GM12891 (cell line): ENCODE measurements at regions not wholly inside any gene's neighbourhood (a gene's known extent, or its start where the extent isn't known, plus 50 kb on each side); places are given as distances from the start of the nearest gene placed in this dataset.

Experiments
- DNase-seq: peaks from one replicate; pipeline ENCODE4 v3.0.0; 2011; ENCODE audit warnings: low spot score; ENCODE audit not compliant: insufficient read length
- FAIRE-seq: peaks from 2 replicates; lab custom pipeline; 2011; peaks lifted over from hg19 to GRCh38; lab: Jason Lieb, UNC
- PAX5 ChIP-seq: IDR thresholded peaks from 2 replicates; pipeline ENCODE4 v1.6.1; 2011; ENCODE audit warnings: low read length, moderate library complexity, mild to moderate bottlenecking; ENCODE audit not compliant: insufficient read depth, severe bottlenecking
- POLR2A ChIP-seq: IDR thresholded peaks from 2 replicates; pipeline ENCODE4 v1.6.1; 2011; ENCODE audit warnings: low read depth, low read length, control low read depth
- POLR2AphosphoS5 ChIP-seq: IDR thresholded peaks from 2 replicates; pipeline ENCODE4 v1.6.1; 2011; ENCODE audit warnings: low read depth, low read length, control low read depth
- POU2F2 ChIP-seq: IDR thresholded peaks from 2 replicates; pipeline ENCODE4 v1.6.1; 2011; ENCODE audit warnings: low read depth, mild to moderate bottlenecking, control low read depth, low read length, moderate library complexity
- SPI1 ChIP-seq: IDR thresholded peaks from 2 replicates; pipeline ENCODE4 v1.6.1; 2011; ENCODE audit warnings: low read depth, low read length, control low read depth
- TAF1 ChIP-seq: IDR thresholded peaks from 2 replicates; pipeline ENCODE4 v1.6.1; 2011; ENCODE audit warnings: low read depth, low read length, control low read depth

DNA sequence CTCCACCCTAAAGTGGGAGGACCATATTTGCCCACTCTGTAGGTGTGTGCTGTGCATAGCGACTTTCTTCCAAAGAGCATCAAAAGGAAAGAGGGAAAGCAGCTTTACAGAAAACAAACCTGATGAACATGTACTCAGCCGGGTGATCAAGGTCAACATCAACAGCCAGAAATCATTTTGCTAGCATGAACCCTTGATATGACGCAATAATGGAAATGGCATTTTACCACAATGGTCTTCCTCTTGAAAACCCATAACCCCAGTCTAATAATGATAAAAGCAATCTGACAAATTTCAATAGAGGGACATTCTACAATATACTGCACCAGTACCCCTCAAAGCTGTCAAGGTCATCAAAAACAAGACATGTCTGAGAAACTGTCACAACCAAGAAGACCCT lies 350.2 kb downstream of the FBXO15 start:
- TF ChIP-seq SPI1 (no peak), POU2F2 (no peak), PAX5 (no peak), TAF1 (no peak), POLR2A (no peak), POLR2AphosphoS5 (no peak)

DNA sequence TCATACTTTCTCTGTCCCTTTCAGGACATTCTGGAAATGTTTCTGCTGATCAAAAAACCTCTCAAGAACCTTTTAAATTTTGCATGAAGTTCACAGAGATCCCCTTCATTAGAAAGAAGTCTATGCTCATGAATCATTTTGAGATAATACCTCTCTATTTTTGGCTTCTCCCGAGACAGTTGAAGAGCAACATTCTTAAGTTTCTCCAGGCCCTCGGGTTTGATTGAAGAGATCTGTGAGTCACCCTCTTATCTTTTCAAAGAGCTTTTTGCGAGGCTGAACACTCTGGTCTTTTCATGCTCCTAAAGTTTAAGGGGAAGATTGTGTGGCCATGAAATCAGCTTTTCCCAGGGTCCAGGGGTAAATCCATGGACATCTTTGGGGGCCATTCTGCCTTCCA lies 354.2 kb downstream of the FBXO15 start:
- FAIRE-seq: no peak
- DNase-seq: no peak
- TF ChIP-seq SPI1 (no peak), POU2F2 (no peak), POLR2AphosphoS5 (no peak), PAX5 (no peak), POLR2A (no peak), TAF1 (no peak)

More for the DNA sequence above, 350.2 kb downstream of the FBXO15 start:
- FAIRE-seq (no peak), DNase-seq (no peak)

- TF ChIP-seq POLR2A (no peak), POU2F2 (no peak), POLR2AphosphoS5 (no peak), PAX5 (no peak), SPI1 (no peak), TAF1 (no peak)
- DNase-seq: no peak
- FAIRE-seq: no peak
Observed at GRCh38 chr18:73791081-73791480, 356.6 kb downstream of the FBXO15 start.

GRCh38 chr18:73790587-73790986 lies 357.0 kb downstream of the FBXO15 start:
- no peak for DNase-seq
- TF ChIP-seq SPI1 (no peak), PAX5 (no peak), TAF1 (no peak), POU2F2 (no peak), POLR2AphosphoS5 (no peak), POLR2A (no peak)
- FAIRE-seq: no peak

GRCh38 chr18:73787316-73787715 lies 360.3 kb downstream of the FBXO15 start:
- FAIRE-seq (no peak), DNase-seq (no peak)
- TF ChIP-seq POLR2A: no peak
- no peak for TF ChIP-seq TAF1
- TF ChIP-seq POLR2AphosphoS5: no peak
- TF ChIP-seq SPI1: no peak
- TF ChIP-seq PAX5: no peak
- no peak for TF ChIP-seq POU2F2

DNA sequence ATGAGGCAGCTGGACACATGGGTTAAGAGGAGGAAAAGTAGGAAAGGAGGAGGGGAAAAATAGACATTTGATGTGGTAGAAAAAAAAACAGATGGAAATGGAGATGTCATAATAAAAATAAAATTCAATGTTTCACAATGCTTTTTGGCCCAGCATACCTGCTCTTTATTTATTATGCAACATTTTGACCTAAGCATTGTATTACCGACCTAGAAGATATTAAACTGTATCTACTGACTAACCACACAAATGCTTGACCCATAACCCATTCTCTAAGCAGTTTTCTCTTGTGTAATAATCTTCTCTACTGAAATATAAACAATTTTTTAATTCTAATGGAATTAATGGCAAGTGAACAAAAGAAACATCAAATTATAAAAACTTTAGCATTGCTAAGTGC lies 362.3 kb downstream of the FBXO15 start:
- no peak for FAIRE-seq
- no peak for TF ChIP-seq POU2F2
- TF ChIP-seq POLR2AphosphoS5: no peak
- TF ChIP-seq TAF1: no peak
- no peak for TF ChIP-seq POLR2A
- no peak for TF ChIP-seq SPI1
- no peak for TF ChIP-seq PAX5
- no peak for DNase-seq

DNA sequence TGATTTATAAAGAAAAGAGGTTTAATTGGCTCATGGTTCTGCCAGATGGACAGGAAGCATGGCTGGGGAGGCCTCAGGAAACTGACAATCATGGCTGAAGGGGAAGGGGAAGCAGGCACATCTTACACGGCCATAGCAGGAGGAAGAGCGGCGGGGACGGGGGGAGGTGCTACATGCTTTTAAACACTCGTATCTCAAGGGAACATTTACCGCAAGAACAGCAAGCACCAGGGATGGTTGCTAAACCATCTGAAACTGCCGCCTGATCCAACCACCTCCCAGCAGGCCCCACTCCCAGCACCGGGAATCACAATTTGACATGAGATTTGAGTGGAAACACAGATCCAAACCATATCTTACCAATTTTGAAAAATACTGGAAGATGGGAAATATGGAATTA lies 362.8 kb downstream of the FBXO15 start:
- TF ChIP-seq SPI1 (no peak), POLR2A (no peak), POU2F2 (no peak), POLR2AphosphoS5 (no peak), TAF1 (no peak), PAX5 (no peak)
- no peak for FAIRE-seq
- no peak for DNase-seq

- FAIRE-seq (no peak), DNase-seq (no peak)
- TF ChIP-seq TAF1 (no peak), POLR2A (no peak), PAX5 (no peak), SPI1 (no peak), POU2F2 (no peak), POLR2AphosphoS5 (no peak)
Observed at GRCh38 chr18:73782405-73782804, 365.2 kb downstream of the FBXO15 start.

GRCh38 chr18:73780218-73780617 lies 367.4 kb downstream of the FBXO15 start:
- TF ChIP-seq PAX5 (no peak), TAF1 (no peak), POLR2A (no peak), POLR2AphosphoS5 (no peak), SPI1 (no peak), POU2F2 (no peak)
- FAIRE-seq (no peak), DNase-seq (no peak)

GRCh38 chr18:73778032-73778359 lies 369.6 kb downstream of the FBXO15 start:
- no peak for DNase-seq
- TF ChIP-seq POU2F2 (no peak), POLR2AphosphoS5 (no peak), TAF1 (no peak), SPI1 (no peak), POLR2A (no peak), PAX5 (no peak)
- no peak for FAIRE-seq
